Astrocyte of the spinal cord (primary cell): ENCODE measurements at regions not wholly inside any gene's neighbourhood (a gene's known extent, or its start where the extent isn't known, plus 50 kb on each side); places are given as distances from the start of the nearest gene placed in this dataset.

Source experiments
- DNase-seq: peaks from one replicate; pipeline ENCODE4 v3.0.0; 2011; ENCODE audit warnings: low read depth, low spot score
- H3K4me3 ChIP-seq: 2 replicates; pipeline ENCODE4 v1.5.1; 2011; ENCODE audit warnings: low read depth, mild to moderate bottlenecking, low read length, moderate library complexity
- in situ Hi-C: cut with HindIII; loops from 2 replicates; pipeline ENCODE4 v1.10.0; 2017; ENCODE audit warnings: low sequenced_read_pairs
- TF ChIP-seq, protein P1 (sequence below): IDR thresholded peaks from 2 replicates; pipeline ENCODE4 v1.5.1; 2012; ENCODE audit warnings: low read depth, mild to moderate bottlenecking, low read length, inconsistent platforms

DNA sequence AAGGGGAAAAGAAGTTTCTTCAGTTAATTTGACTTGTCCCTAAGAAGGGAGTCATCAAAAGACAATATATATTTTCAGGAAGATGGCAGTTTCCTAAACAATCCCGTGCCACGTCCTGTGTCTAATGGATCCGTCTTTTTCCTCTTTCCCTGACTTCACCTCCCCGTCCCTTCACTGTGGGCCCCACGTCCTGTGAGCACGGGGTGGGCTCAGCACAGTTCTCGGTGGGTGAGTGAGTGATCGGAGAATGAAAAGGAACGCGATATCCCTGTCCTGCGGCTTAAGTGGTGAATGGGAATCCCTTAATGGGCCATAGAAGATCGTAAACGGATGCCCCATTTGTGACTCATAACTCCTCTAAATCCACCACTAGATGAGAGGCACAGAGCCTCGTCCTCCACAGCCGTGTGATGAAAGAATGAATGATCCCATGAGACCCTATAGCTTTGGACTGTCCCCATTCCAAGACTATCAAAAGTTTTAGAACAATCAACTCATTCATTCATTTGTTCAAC lies 63.5 kb upstream of the PITRM1 start:
- in situ Hi-C loops = no loop called here
- no peak overlapping the region for H3K4me3 ChIP-seq
- TF ChIP-seq, protein P1, sequence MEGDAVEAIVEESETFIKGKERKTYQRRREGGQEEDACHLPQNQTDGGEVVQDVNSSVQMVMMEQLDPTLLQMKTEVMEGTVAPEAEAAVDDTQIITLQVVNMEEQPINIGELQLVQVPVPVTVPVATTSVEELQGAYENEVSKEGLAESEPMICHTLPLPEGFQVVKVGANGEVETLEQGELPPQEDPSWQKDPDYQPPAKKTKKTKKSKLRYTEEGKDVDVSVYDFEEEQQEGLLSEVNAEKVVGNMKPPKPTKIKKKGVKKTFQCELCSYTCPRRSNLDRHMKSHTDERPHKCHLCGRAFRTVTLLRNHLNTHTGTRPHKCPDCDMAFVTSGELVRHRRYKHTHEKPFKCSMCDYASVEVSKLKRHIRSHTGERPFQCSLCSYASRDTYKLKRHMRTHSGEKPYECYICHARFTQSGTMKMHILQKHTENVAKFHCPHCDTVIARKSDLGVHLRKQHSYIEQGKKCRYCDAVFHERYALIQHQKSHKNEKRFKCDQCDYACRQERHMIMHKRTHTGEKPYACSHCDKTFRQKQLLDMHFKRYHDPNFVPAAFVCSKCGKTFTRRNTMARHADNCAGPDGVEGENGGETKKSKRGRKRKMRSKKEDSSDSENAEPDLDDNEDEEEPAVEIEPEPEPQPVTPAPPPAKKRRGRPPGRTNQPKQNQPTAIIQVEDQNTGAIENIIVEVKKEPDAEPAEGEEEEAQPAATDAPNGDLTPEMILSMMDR = no peak
- no peak for DNase-seq

DNA sequence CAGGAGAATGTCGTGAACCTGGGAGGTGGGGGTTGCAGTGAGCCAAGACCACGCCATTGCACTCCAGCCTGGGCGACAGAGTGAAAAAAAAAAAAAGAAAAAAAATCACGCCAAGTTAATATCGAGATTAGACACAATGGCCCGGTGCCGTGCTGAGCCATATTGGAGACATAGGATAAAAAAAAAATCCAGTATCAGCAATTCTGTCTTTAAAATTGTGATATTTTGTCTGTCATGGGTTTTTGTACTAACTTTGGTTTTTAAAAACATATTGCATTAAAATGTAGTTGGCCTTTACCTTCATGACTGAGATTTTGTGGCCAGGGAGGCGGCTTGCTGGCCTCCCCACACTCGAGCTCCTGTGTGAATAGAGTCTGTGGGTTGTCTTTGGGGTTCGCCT lies 62.8 kb upstream of the PITRM1 start:
- in situ Hi-C loops = no loop called here
- H3K4me3 ChIP-seq = no peak overlapping the region
- no peak for DNase-seq
- TF ChIP-seq, protein P1 = no peak

GRCh38 chr10:3233486-3233990 lies 61.0 kb upstream of the PITRM1 start:
- DNase-seq = no peak
- in situ Hi-C loops = no loop called here
- H3K4me3 ChIP-seq = no peak overlapping the region
- TF ChIP-seq, protein P1 = no peak

DNA sequence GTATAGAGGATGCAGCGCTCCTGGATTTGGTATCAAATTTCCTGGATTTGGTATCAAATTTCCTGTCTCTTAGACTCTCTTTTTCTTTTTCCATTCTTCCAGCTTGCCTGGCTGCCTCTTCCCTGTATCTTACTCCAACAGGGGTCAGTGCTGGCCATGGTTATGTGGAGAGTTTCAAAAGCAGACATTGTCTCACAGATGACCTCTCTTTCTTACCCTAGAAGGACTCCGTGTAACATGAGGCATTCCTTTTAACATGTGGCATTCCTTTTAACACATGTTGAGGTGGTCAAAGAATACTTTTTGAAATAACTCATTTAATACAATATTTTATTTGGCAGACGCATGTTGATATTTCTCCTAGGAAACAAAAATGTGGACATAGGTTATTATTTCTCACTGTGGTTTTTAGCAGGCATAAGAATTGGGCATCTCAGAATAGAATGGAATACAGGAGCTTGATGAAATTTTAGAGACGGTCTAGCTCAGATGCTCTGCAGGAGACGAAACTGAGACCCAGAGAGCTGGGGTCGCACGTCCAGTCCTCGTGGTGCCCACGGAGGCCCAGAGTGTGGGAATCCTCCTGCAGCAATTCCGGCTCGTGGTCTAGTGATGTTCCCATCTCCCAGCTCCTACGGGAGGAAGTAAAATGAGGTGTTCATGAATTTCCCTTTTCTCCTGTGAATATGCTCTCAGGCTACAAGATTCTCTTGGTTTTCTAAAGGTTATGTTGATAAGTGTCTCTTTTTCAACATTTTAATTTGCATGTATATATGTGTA lies 59.6 kb upstream of the PITRM1 start:
- peak; percentile 80 for DNase-seq
- TF ChIP-seq, protein P1 = peak; percentile 44
- H3K4me3 ChIP-seq = no peak overlapping the region
- in situ Hi-C loops = no loop called here

DNA sequence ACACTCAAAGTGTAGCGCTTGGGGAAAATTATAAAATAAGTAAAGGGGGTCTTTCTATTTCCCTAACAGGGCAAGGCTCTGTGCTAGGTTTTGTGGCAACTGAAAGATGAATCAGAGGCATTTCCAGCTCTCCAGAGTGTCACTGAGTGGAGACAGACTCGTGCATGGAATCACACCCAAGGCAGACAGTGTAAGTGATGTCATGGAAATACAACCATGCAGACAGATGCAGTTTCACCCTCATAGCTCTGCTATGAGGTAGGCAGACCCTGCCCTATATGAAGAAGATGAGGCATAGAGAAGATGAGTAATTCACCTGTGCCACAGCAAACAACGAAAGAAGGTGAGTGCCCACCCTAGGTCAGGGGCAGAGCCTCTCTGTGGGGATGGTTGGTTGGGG lies 57.2 kb upstream of the PITRM1 start:
- no peak for DNase-seq
- in situ Hi-C loops = no loop called here
- H3K4me3 ChIP-seq = no peak overlapping the region
- TF ChIP-seq, protein P1 = no peak

DNA sequence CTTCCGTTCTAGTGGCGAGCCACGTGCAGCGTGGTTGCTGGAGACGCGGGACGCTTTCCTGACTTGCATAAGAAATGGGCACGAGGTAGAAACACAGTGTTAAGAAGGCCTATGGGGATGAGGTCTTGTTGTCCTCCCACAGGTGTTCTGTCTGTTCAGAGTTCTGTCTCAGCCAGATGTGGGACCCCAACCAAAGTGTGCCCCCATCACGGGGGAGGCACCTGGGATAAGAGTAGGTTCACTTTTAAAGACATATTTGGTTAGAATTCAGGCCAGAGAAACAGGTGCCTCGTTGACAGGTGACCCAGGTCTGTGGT lies 56.0 kb upstream of the PITRM1 start:
- TF ChIP-seq, protein P1 = no peak
- no peak overlapping the region for H3K4me3 ChIP-seq
- no peak for DNase-seq
- in situ Hi-C loops = no loop called here
